Activated CD4-positive, alpha-beta T cell treated with anti-CD3 and anti-CD28 coated beads, Interleukin-2, amount 50 U/mL, for 24 hours (primary cell): ENCODE measurements at regions not wholly inside any gene's neighbourhood (a gene's known extent, or its start where the extent isn't known, plus 50 kb on each side); places are given as distances from the start of the nearest gene placed in this dataset.

Experiments
- DNase-seq, 2 donors: peaks; one replicate each; pipeline ENCODE4 v3.0.0-alpha.2; 2020; ENCODE audit warnings: low read depth in 1 of 2, low spot score in 1 of 2

DNA sequence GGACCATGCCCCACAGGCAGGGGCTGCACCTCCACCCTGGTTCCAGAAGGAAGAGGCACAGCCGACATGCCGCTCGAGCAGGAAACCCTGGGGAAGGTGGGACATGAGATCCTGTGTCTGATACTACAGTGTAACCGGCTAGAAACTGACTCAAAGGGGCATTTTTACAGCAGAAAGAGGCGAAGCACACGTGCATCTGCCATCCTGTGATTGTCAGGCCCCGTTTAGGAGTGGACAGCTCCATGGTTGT lies 62.7 kb downstream of the SIK1 start:
- DNase-seq: no peak

DNA sequence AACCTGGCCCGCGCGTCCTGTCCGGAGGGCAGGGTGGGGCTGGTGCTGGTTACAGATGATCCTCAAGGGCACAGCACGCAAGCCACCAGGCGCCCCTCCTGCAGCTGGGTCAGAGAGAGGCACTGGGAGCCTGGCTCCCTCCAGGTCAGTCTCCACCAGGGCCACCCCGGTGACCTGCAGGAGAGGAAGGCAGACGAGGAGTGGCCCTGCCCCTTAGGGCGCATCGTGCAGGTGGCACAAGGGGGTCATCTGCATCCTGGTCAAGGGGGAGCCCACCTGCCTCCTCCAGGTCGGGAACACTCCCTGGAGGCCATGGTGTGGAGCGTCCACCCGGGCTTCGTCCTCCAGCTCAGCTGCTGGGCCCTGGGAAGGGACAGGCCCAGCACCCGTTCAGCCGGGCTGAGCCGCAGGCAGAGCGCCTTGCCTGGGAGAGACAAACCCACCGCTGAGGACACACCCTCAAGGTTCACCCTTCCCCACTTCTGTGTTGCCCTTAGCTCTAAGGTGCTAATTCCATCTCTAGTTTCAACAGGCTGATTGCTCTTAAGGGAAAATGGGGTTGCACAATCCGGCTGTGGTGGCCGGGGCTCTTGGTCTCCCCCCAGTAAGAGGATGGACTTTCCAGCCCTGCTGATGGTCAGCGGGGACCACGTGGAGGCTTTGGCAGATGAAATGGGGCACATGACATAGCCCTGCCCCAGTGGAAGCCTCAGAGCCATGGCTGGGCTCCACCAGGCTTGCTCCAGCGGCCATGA lies 63.2 kb downstream of the SIK1 start:
- DNase-seq: no peak

GRCh38 chr21:43362915-43363314 lies 64.0 kb downstream of the SIK1 start:
- DNase-seq: no peak

GRCh38 chr21:43362321-43362791 lies 64.6 kb downstream of the SIK1 start:
- DNase-seq: peak; percentile 47 to 59

- peak in 1 of 2 donors; percentile 16 for DNase-seq
Observed at GRCh38 chr21:43361493-43362296, 65.2 kb downstream of the SIK1 start.

- DNase-seq: no peak
Observed at GRCh38 chr21:43361127-43361492, 65.8 kb downstream of the SIK1 start.

- DNase-seq: no peak
Observed at GRCh38 chr21:43360441-43361126, 66.3 kb downstream of the SIK1 start.

GRCh38 chr21:43358940-43359822 lies 67.8 kb downstream of the SIK1 start:
- no peak for DNase-seq

GRCh38 chr21:43357715-43358430 lies 69.1 kb downstream of the SIK1 start:
- no peak for DNase-seq

- DNase-seq: no peak
Observed at GRCh38 chr21:43355925-43356289, 71.0 kb downstream of the SIK1 start.

- no peak for DNase-seq
Observed at GRCh38 chr21:43355266-43355924, 71.5 kb downstream of the SIK1 start.

DNA sequence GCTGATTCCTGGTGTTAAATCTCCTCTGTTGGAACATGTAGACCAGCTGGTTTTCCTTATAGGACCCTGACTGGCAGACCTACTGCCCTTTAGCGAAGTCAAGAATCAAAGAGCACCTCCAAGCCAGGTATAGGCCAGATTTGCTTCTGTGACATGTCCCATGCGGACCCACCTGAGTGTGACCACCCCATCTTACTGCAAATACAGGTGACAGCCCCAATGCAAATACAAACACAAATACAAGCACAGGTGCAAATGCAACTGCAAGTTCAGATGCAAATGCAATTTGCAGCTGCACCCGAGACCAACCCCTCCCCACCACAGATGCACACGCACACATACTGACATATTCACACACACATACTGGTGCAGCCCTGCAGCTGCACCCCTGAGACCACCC lies 72.3 kb downstream of the SIK1 start:
- DNase-seq: no peak

- DNase-seq: no peak
Observed at GRCh38 chr21:43354026-43354420, 72.9 kb downstream of the SIK1 start.

- DNase-seq: no peak
Observed at GRCh38 chr21:43353282-43354025, 73.5 kb downstream of the SIK1 start.

- DNase-seq: no peak
Observed at GRCh38 chr21:43352568-43353281, 74.2 kb downstream of the SIK1 start.

- DNase-seq: no peak
Observed at GRCh38 chr21:43352154-43352537, 74.8 kb downstream of the SIK1 start.

GRCh38 chr21:43351501-43352153 lies 75.3 kb downstream of the SIK1 start:
- DNase-seq: no peak

DNA sequence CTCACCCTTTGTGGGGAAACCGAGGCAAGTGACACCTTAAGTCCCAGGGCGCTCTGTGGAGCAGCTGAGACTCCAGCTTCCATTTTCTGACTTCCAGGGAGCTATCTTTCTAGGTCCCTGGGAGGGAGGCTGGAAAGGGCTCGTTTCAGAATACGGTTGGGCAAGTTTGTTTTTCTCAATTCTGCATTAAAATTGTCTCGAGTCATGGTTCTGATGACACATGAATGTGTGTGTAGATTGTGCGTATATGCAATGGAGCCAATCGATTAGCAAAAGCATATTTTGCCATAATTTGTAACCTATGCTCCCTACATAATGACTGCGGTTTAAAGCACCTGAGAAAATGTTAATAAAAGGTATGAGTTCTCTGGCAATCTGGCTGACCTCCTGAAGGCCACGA lies 77.3 kb downstream of the SIK1 start:
- no peak for DNase-seq
